ENCODE measurements at regions not wholly inside any gene's neighbourhood (a gene's known extent, or its start where the extent isn't known, plus 50 kb on each side); places are given as distances from the start of the nearest gene placed in this dataset.

- no peak for TF ChIP-seq CTCF (IDR thresholded peaks at IDR 0.05)
- no peak for TF ChIP-seq TCF7L2 (IDR thresholded peaks at IDR 0.05; ENCODE audit: low read depth, low read length)
Observed at GRCh38 chr2:71795486-71795885, 342.1 kb downstream of the DYSF start.
